GM10266 (cell line): ENCODE measurements at regions not wholly inside any gene's neighbourhood (a gene's known extent, or its start where the extent isn't known, plus 50 kb on each side); places are given as distances from the start of the nearest gene placed in this dataset.

Source experiments
- DNase-seq: peaks from one replicate; pipeline ENCODE4 v3.0.0; 2012; ENCODE audit errors: extremely low spot score
- CTCF ChIP-seq: IDR thresholded peaks from 2 replicates; pipeline ENCODE4 v1.5.1; 2012; ENCODE audit warnings: mild to moderate bottlenecking, low read depth; ENCODE audit not compliant: control insufficient read depth, insufficient read depth; ENCODE audit errors: missing control alignments

DNA sequence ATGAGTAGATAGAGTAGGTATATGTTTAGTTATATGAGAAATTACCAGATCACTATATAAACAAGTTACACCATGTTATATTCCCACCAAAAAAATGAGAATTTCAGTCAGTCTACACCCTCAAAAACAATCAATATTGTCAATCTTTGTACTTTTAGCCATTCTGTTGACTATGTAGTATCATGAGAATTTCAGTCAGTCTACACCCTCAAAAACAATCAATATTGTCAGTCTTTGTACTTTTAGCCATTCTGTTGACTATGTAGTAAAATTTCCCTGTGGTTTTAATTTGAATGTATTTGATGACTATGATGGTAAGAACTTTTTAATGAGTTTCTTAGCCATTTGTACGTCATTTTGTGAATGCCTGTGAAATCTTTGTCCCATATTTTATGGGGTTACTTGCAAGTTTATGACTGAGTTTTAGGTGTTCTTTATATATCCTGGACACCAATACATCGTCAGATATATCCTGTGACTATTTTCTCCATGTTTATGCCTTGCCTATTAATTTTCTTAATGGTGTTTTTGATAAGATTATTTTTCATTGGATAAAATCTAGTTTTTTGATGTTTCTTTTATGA is 528.4 kb upstream of the SPHKAP start:
- no peak for TF ChIP-seq CTCF
- DNase-seq = no peak

- DNase-seq = no peak
- TF ChIP-seq CTCF = no peak
These were observed 526.4 kb upstream of the SPHKAP start for GRCh38 chr2:228707846-228708245.

DNA sequence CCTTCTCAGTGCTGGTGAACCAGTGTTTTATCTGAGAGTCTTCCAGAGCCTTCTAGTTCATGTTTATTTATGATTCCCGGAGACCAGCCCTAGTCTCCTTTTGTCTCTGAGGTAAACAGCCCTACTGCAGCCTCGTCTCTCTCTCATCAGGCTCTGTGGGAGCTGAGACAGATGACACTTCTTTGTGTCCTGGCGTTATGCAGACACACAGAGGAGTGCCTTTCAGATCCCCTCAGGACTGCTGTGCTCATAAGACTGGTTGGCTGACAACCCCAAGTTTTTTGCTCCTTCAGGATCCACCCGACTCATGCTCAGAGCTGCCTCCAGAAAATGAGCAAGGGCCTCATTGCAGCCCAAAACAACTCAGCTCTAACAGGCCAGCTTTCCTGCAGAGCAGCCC is 523.8 kb upstream of the SPHKAP start:
- TF ChIP-seq CTCF = no peak
- no peak for DNase-seq

DNA sequence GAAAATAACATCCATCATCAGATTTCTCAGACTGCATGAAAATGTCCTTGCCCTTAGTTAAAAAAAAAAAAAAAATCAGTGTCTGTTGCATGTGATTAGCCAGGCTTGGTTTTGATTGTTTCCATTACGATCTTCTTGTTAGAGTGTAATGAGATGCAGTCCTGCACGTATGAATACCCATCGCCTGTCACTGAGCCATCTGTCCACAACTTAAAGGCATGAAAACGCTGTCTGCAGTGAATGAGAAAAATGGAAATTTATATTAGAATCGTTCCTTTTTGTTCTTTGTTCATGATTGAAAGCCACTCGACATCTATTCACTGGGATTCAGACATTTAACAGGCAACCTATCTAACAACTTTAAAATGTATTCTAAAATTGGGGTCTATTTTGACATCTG is 521.7 kb upstream of the SPHKAP start:
- no peak for DNase-seq

DNA sequence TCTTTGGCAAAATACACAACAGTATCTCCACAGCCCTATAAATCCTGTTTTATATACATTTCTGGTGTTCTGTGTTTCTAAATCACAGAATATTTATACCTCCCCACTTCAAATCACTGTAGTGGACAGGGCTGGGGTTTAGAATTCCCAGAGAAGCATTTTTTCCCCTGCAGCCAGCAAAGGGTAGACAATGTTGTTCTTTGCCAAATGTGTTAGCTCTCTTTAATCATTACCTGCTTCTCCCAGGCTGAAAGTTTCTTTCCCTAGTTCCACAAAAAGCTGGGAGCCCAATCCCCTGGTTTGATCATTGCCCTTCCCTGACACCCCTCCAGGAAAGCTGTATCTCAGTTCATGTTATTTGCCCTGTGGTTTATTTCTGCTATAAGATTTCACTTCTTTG is 520.0 kb upstream of the SPHKAP start:
- TF ChIP-seq CTCF = no peak

More for the DNA sequence above, 521.7 kb upstream of the SPHKAP start:
- no peak for TF ChIP-seq CTCF

DNA sequence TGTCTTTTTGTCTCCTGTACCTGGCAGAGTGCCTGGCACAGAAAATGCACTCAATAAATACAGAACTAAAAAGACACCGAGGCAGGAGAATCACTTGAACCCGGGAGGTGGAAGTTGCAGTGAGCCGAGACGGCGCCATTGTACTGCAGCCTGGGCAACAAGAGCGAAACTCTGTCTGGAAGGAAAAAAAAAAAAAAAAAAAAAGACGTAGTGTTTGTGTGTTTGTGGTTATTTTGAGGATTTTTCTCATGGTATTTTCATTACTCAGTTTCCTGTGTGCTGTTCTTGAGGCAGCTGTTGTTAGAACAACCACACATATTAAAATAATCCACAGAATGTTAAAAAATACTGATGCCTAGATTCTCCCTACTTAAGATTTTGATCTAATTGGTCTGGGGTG is 519.2 kb upstream of the SPHKAP start:
- DNase-seq = no peak

More for the DNA sequence above, 520.0 kb upstream of the SPHKAP start:
- no peak for DNase-seq

More for the DNA sequence above, 519.2 kb upstream of the SPHKAP start:
- TF ChIP-seq CTCF = no peak
